Hematopoietic multipotent progenitor cell treated with erythropoietin and hydrocortisone succinate and interleukin-3 and kit ligand, for 6 days (in vitro differentiated cells): ENCODE measurements at regions not wholly inside any gene's neighbourhood (a gene's known extent, or its start where the extent isn't known, plus 50 kb on each side); places are given as distances from the start of the nearest gene placed in this dataset.

Experiments
- DNase-seq: peaks from one replicate; pipeline ENCODE4 v3.0.0-alpha.2; 2015

- DNase-seq = no peak
Observed at GRCh38 chr7:97470726-97471125, 261.2 kb upstream of the TAC1 start.

GRCh38 chr7:97471491-97471890 lies 260.4 kb upstream of the TAC1 start:
- DNase-seq = no peak

- no peak for DNase-seq
Observed at GRCh38 chr7:97479740-97480290, 252.1 kb upstream of the TAC1 start.

GRCh38 chr7:97480772-97481390 lies 251.0 kb upstream of the TAC1 start:
- DNase-seq = no peak

GRCh38 chr7:97495487-97495886 lies 236.4 kb upstream of the TAC1 start:
- DNase-seq = no peak

- DNase-seq = peak; percentile 27
Observed at GRCh38 chr7:97499204-97499603, 232.7 kb upstream of the TAC1 start.

- no peak for DNase-seq
Observed at GRCh38 chr7:97503367-97504094, 228.4 kb upstream of the TAC1 start.

GRCh38 chr7:97506728-97507127 lies 225.2 kb upstream of the TAC1 start:
- no peak for DNase-seq

- no peak for DNase-seq
Observed at GRCh38 chr7:97512441-97513207, 219.3 kb upstream of the TAC1 start.

- DNase-seq = no peak
Observed at GRCh38 chr7:97513326-97513725, 218.6 kb upstream of the TAC1 start.

GRCh38 chr7:97541188-97541587 lies 190.7 kb upstream of the TAC1 start:
- DNase-seq = no peak

GRCh38 chr7:97555857-97556421 lies 175.9 kb upstream of the TAC1 start:
- DNase-seq = no peak

- DNase-seq = no peak
Observed at GRCh38 chr7:97565665-97566064, 166.2 kb upstream of the TAC1 start.

GRCh38 chr7:97573065-97573464 lies 158.8 kb upstream of the TAC1 start:
- DNase-seq = no peak

GRCh38 chr7:97576043-97576442 lies 155.8 kb upstream of the TAC1 start:
- no peak for DNase-seq

- no peak for DNase-seq
Observed at GRCh38 chr7:97578225-97578624, 153.7 kb upstream of the TAC1 start.

- no peak for DNase-seq
Observed at GRCh38 chr7:97580205-97580604, 151.7 kb upstream of the TAC1 start.

GRCh38 chr7:97595439-97595838 lies 136.4 kb upstream of the TAC1 start:
- DNase-seq = no peak

- DNase-seq = no peak
Observed at GRCh38 chr7:97601931-97602457, 129.9 kb upstream of the TAC1 start.

- DNase-seq = no peak
Observed at GRCh38 chr7:97620495-97620894, 111.4 kb upstream of the TAC1 start.

GRCh38 chr7:97623333-97623732 lies 108.6 kb upstream of the TAC1 start:
- no peak for DNase-seq

- DNase-seq = no peak
Observed at GRCh38 chr7:97630116-97630515, 101.8 kb upstream of the TAC1 start.

GRCh38 chr7:97635622-97636021 lies 96.3 kb upstream of the TAC1 start:
- DNase-seq = no peak
